OCI-M1 (cell line): ENCODE measurements at regions not wholly inside any gene's neighbourhood (a gene's known extent, or its start where the extent isn't known, plus 50 kb on each side); places are given as distances from the start of the nearest gene placed in this dataset.

Source experiments
- DNase-seq: peaks from one replicate; lab custom pipeline; 2025; lab: John Stamatoyannopoulos, UW

- no peak for DNase-seq
Measured at GRCh38 chrX:26375346-26375745, 159.4 kb downstream of the MAGEB5 start.

- no peak for DNase-seq
Measured at GRCh38 chrX:26373829-26374228, 157.9 kb downstream of the MAGEB5 start.

- DNase-seq = no peak
Measured at GRCh38 chrX:26352891-26353430, 137.0 kb downstream of the MAGEB5 start.

- peak; percentile 2 for DNase-seq
Measured at GRCh38 chrX:26347171-26347570, 131.2 kb downstream of the MAGEB5 start.

GRCh38 chrX:26334232-26334631 is 118.3 kb downstream of the MAGEB5 start:
- DNase-seq = no peak

DNA sequence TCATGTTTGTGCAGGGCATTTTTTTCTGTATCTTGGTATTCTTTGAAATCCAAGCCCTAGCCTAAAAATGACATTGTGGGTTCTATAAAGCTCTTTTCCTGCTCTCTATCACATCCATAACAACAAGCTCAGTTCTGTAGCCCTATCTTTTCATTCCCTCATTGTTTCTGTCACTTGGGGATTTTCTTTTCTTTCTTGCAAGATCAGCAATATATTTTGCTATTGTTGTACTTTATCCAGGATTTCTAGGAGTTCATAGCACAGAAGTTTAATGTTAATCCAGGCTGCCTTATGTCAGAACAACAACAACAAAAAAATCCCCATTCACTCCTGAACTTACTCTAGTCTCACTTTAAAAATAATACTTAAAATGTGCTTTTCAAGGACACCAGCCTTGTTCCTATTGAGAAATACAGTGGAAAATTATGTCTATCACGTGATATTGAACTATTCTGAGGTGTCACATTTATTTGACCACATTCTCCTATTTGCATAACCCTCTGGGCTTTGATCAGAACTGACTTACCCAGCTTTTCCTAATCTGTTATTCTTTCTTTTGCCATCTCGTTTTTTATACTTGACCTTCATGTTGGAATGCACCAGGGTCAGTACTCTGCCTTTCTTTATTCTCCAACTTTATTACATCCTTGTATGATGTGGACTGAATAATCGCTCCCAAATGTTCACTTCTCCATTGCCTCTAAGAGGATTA is 112.8 kb downstream of the MAGEB5 start:
- DNase-seq = no peak

DNA sequence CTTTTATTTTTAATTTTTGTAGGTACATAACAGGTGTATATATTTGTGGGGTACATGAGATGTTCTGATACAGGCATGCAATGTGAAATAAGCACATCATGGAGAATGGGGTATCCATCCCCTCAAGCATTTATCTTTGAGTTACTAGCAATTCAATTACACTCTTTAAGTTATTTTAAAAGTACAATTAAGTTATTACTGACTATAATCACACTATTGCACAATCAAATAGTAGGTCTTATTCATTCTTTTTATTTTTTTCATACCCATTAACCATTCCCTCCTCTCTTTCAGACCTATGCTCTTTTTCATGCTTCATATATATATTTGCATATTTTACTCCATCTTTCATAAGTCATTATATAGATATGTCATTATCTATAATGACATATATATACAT is 93.3 kb downstream of the MAGEB5 start:
- DNase-seq = no peak

GRCh38 chrX:26295425-26295824 is 79.5 kb downstream of the MAGEB5 start:
- DNase-seq = peak; percentile 17

DNA sequence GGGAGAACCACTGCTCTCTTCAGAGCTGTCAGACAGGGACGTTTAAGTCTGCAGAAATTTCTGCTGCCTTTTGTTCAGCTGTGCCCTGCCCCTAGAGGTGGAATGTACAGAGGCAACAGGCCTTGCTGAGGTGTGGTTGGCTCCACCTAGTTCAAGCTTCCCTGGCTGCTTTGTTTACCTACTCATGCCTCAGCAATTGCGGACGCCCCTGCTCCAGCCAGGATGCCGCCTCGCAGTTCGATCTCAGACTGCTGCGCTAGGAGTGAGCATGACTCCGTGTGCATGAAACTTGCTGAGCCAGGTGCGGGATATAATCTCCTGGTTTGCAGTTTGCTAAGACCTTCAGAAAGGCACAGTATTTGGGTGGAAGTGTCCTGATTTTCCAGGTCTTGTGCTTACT is 70.9 kb downstream of the MAGEB5 start:
- no peak for DNase-seq
